HG02943 (cell line): ENCODE measurements at regions not wholly inside any gene's neighbourhood (a gene's known extent, or its start where the extent isn't known, plus 50 kb on each side); places are given as distances from the start of the nearest gene placed in this dataset.
"Not testable (repeated sequence)": the region's sequence is repeated elsewhere in the genome, so short reads cannot be mapped to it uniquely, and the experiment has no call there.

Experiments used
- ATAC-seq: cut with Tn5 transposase; IDR thresholded peaks from one replicate; pipeline ENCODE4 v1.9.1; 2021; ENCODE audit warnings: mild to moderate bottlenecking, low read depth, moderate library complexity; ENCODE audit not compliant: unreplicated experiment

- no peak for ATAC-seq
Observed at GRCh38 chr5:158054223-158055110, 195.5 kb upstream of the CLINT1 start.

- ATAC-seq = no peak
Observed at GRCh38 chr5:158051036-158051435, 192.1 kb upstream of the CLINT1 start.

DNA sequence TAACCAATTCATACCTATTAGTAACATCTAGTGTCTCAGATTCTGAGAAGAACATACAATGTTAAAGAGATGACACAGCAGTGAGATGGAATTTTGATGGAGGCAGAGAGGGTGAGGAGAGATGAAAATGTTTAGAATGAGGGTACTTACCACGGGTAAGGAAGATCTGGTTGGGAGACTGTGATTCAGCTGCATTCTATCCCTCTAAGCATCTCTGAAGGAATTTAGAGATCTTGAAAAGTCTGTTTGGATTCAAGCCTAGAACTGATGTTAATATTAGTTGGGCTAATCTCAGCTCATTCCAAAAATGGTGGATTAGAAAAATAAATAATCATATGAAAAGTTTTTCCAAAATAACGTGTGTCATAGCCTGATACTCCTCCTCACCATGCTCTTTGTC lies 191.5 kb upstream of the CLINT1 start:
- ATAC-seq = no peak

- no peak for ATAC-seq
Observed at GRCh38 chr5:158049459-158049858, 190.5 kb upstream of the CLINT1 start.

DNA sequence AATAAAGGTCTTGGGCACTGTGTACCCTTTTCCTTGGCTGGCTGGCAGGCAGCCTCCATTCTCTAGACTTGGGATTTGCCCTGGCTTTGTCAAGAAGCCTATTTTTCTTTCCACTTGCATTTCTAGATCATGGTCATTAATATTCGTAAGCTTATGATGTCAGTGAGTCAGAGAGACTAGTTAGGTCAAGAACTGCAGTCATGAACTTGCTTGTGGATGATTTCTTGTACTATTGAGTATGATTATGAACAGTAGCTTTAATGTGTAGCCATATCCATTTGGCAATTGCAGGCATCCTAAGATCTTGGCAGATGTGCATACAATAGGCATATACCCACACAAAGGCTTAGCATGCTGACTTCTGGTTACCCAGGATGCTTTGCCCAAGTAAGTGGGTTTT lies 186.8 kb upstream of the CLINT1 start:
- no peak for ATAC-seq

- ATAC-seq = no peak
Observed at GRCh38 chr5:158039911-158040347, 181.0 kb upstream of the CLINT1 start.

GRCh38 chr5:158039441-158039840 lies 180.5 kb upstream of the CLINT1 start:
- no peak for ATAC-seq

- not testable (repeated sequence) for ATAC-seq
Observed at GRCh38 chr5:158036983-158037595, 178.1 kb upstream of the CLINT1 start.

DNA sequence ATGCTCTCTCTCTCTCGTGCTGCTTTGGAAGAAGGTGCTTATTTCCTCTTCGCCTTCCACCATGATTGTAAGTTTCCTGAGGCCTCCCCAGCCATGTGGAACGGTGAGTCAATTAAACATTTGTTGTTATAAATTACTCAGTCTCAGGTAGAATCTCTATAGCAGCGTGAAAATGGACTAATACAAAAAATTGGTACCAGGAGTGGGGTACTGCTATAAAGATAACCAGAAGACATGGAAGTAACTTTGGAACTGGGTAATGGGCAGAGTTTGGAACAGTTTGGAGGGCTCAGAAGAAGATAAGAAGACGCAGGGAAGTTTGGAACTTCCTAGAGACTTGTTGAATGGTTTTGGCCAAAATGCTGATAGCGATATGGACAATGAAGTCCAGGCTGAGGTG lies 175.6 kb upstream of the CLINT1 start:
- not testable (repeated sequence) for ATAC-seq

- ATAC-seq = no peak
Observed at GRCh38 chr5:158033724-158034123, 174.8 kb upstream of the CLINT1 start.

GRCh38 chr5:158033076-158033475 lies 174.1 kb upstream of the CLINT1 start:
- ATAC-seq = no peak

GRCh38 chr5:158032246-158032645 lies 173.3 kb upstream of the CLINT1 start:
- no peak for ATAC-seq

DNA sequence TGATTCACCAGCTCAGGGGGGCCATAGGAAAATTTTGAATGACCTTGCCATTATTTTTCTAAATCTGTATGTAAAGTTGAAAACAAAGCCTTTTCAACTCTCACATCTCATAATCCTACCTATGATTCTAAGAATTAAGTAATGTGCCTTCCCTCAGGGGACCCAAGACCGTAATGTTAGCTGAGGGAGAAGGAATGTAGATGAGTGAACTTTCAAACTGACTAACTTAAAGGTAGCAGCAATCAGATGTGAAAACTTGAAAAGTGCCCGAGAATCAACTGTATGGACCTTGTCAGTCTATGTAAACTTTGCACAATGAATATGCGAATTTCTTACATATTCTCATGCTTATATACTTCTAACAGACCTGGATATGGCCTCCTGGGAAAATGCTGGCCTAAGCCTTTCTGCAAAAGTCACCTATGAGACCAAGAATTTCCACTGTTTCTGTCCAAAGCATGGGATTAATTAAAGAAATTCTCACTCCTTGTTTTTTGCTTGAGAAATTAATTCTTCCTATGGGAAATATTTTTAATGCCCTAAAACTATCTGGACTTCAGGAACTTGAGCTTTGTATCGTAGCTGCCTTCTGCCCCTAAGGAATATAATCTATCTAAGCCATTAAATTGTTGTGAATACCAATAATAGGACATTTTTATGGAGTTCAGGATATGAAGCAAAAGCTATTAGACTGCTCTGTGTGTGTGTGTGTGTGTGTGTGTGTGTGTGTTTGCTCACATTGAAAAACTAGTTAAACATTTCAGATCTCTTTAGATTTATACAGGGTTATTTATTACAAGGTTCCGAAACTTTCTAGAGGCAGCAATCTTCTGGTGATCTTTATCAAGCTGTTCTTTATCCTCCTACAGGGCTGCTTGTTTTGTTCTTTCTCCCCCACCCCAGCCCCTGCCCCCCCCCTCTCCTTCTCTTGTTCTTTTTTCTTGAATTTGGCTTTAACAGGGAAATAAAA lies 169.1 kb upstream of the CLINT1 start:
- ATAC-seq = no peak

- ATAC-seq = no peak
Observed at GRCh38 chr5:158026304-158027031, 167.5 kb upstream of the CLINT1 start.

- no peak for ATAC-seq
Observed at GRCh38 chr5:158023266-158023665, 164.3 kb upstream of the CLINT1 start.

GRCh38 chr5:158022837-158023236 lies 163.9 kb upstream of the CLINT1 start:
- ATAC-seq = no peak

GRCh38 chr5:158022393-158022792 lies 163.4 kb upstream of the CLINT1 start:
- no peak for ATAC-seq

DNA sequence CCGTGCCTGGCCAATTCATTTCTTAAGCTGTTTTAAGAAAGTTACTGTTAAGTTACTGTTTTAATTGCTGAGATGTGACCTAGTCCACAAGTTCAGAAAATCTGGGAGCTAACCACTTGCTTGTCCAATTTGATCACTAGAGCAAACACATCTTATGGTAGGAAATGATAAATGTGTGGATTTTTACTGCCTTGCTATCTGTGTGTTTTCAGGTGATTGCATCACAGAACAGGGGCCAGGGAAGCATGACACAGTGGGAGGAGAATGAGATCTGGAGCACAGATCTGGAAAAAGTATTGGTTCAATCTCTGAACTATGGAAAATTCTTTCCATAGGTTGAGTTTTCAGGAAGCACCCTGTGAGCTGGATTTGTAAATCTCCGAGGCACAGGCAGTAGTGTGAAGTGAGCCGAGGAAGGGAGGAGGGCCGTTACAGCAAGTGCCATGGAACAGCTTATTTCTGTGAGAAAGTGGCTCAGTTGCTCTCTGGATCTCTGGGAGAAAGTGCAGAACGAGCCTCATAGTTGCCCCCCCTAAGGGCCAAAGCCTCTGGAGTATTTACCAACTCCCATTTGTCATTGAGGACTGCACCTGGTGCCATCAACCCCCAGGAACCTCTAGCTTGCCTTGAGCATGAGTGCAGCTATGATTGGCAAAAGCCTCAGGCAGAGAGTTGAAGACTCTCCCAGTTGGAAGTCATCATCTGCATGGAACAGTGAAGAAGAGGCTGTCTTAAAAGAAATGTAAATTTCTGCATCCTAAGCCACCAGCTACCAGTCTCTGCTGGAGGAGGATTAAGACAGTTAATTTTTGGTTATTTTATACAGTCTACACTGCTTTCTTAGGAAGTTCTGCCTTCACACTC lies 161.8 kb upstream of the CLINT1 start:
- ATAC-seq = no peak

DNA sequence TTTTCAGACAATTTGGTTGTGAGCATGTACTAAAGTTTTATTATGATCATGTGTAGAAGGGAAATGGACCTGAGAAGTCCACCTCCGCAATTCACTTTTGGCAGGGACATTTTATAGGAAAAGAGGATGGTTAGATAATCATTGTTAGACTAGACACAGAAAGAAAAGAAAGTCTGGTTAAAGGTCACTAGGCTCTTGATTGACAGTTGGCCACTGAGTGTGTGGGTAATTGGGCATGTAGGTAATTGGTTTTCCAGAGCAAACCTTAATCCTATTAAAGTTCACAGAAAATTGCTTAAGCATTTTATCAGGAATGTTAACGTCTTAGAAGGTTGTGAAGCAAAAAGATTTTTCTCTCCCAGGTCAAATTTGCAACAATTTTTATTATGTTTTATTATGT lies 158.5 kb upstream of the CLINT1 start:
- no peak for ATAC-seq
